SK-N-SH (cell line): ENCODE measurements at regions not wholly inside any gene's neighbourhood (a gene's known extent, or its start where the extent isn't known, plus 50 kb on each side); places are given as distances from the start of the nearest gene placed in this dataset.
A peak's percentile ranks its signal among the peaks of the same experiment; 100 is the strongest.

Experiments
- EZH2phosphoT487 ChIP-seq: fragments of 200-600 bp; sonication (generic); IDR thresholded peaks from 2 replicates; pipeline ENCODE4 v1.6.1; 2017; ENCODE audit warnings: low read depth, mixed run types, mild to moderate bottlenecking, antibody characterized with exemption, moderate library complexity, borderline replicate concordance
- FOXJ3 ChIP-seq: sonication (generic); formaldehyde crosslinking; IDR thresholded peaks from 2 replicates; pipeline ENCODE4 v1.5.1; 2020; ENCODE audit warnings: mild to moderate bottlenecking, missing genetic modification reagents
- GABPA ChIP-seq: IDR thresholded peaks from 2 replicates; pipeline ENCODE4 v1.4.0; 2012; ENCODE audit warnings: low read depth, mild to moderate bottlenecking
- GATA2 ChIP-seq: sonication (generic); formaldehyde crosslinking; IDR thresholded peaks from 2 replicates; pipeline ENCODE4 v1.5.0; 2020; ENCODE audit warnings: mild to moderate bottlenecking, missing genetic modification reagents
- JUND ChIP-seq: IDR thresholded peaks from 2 replicates; pipeline ENCODE4 v1.4.0; 2012
- MEF2A ChIP-seq: IDR thresholded peaks from 2 replicates; pipeline ENCODE4 v1.4.0; 2012; ENCODE audit warnings: low read depth, borderline replicate concordance
- POLR2AphosphoS5 ChIP-seq: IDR thresholded peaks from 2 replicates; pipeline ENCODE4 v1.6.1; 2012; ENCODE audit warnings: low read depth, low read length
- RAD21 ChIP-seq: IDR thresholded peaks from 2 replicates; pipeline ENCODE4 v1.6.1; 2012; ENCODE audit warnings: mild to moderate bottlenecking, low read length
- RXRA ChIP-seq: IDR thresholded peaks from 2 replicates; pipeline ENCODE4 v1.4.0; 2012; ENCODE audit warnings: low read depth, mild to moderate bottlenecking, borderline replicate concordance
- SIN3A ChIP-seq: IDR thresholded peaks from 2 replicates; pipeline ENCODE4 v1.6.1; 2012; ENCODE audit warnings: low read depth, mild to moderate bottlenecking, low read length, moderate library complexity, borderline replicate concordance
- TF ChIP-seq, protein P1 (sequence below): fragments of 200-600 bp; sonication (generic); IDR thresholded peaks from 2 replicates; pipeline ENCODE4 v1.6.1; 2017; ENCODE audit warnings: antibody characterized with exemption, mild to moderate bottlenecking, moderate library complexity
- TF ChIP-seq, protein P2 (sequence below): IDR thresholded peaks from 2 replicates; pipeline ENCODE4 v1.4.0; 2012; ENCODE audit warnings: low read depth, borderline replicate concordance

DNA sequence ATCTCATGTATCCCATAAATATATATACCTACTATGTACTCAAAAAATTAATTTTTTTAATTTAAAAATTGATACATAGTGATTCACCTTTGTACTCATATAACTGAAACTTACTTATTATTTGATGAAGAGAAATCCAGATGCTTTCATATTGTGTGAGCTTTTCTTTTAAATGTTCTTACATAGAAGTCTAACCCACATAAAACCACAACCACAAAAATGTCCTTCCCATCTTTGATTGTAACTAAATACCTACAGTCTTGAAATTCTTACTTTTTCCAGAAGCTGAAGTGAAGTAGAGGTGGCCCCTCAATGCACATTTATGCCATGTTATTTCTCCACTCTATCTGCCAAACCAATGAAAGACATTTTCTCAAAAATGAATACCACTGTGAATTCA is 117.9 kb upstream of the COL5A2 start:
- TF ChIP-seq, protein P1, sequence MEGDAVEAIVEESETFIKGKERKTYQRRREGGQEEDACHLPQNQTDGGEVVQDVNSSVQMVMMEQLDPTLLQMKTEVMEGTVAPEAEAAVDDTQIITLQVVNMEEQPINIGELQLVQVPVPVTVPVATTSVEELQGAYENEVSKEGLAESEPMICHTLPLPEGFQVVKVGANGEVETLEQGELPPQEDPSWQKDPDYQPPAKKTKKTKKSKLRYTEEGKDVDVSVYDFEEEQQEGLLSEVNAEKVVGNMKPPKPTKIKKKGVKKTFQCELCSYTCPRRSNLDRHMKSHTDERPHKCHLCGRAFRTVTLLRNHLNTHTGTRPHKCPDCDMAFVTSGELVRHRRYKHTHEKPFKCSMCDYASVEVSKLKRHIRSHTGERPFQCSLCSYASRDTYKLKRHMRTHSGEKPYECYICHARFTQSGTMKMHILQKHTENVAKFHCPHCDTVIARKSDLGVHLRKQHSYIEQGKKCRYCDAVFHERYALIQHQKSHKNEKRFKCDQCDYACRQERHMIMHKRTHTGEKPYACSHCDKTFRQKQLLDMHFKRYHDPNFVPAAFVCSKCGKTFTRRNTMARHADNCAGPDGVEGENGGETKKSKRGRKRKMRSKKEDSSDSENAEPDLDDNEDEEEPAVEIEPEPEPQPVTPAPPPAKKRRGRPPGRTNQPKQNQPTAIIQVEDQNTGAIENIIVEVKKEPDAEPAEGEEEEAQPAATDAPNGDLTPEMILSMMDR = no peak
- TF ChIP-seq, protein P2, sequence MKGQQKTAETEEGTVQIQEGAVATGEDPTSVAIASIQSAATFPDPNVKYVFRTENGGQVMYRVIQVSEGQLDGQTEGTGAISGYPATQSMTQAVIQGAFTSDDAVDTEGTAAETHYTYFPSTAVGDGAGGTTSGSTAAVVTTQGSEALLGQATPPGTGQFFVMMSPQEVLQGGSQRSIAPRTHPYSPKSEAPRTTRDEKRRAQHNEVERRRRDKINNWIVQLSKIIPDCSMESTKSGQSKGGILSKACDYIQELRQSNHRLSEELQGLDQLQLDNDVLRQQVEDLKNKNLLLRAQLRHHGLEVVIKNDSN = no peak
- TF ChIP-seq GATA2 (CRISPR knock-in tag) = no peak
- TF ChIP-seq EZH2phosphoT487 = no peak
- TF ChIP-seq JUND = peak; percentile 23; the same call in 1 of the 2 replicates
- no peak for TF ChIP-seq RAD21
- TF ChIP-seq MEF2A = no peak
- TF ChIP-seq FOXJ3 (CRISPR knock-in tag) = no peak
- no peak for TF ChIP-seq GABPA
- no peak for TF ChIP-seq SIN3A
- TF ChIP-seq RXRA = no peak
- TF ChIP-seq POLR2AphosphoS5 = no peak
